Stomach smooth muscle (tissue), 2 donors: ENCODE measurements at regions not wholly inside any gene's neighbourhood (a gene's known extent, or its start where the extent isn't known, plus 50 kb on each side); places are given as distances from the start of the nearest gene placed in this dataset.
"Not testable (repeated sequence)": the region's sequence is repeated elsewhere in the genome, so short reads cannot be mapped to it uniquely, and the experiment has no call there.

Experiments
- H3K27ac ChIP-seq: one replicate; pipeline ENCODE4 v1.7.0; 2013; ENCODE audit warnings: mild to moderate bottlenecking, low read length, inconsistent platforms
- H3K27me3 ChIP-seq, 2 donors: one replicate each; pipeline ENCODE4 v1.7.0; 2013; ENCODE audit warnings: low read length in 2 of 2; ENCODE audit not compliant: insufficient read depth in 2 of 2, control insufficient read depth in 1 of 2
- H3K36me3 ChIP-seq, 2 donors: one replicate each; pipeline ENCODE4 v1.7.0; 2013; ENCODE audit warnings: low read length in 2 of 2; ENCODE audit not compliant: control insufficient read depth in 2 of 2, insufficient read depth in 2 of 2
- H3K4me1 ChIP-seq: one replicate; pipeline ENCODE4 v1.7.0; 2013; ENCODE audit warnings: low read length; ENCODE audit not compliant: control insufficient read depth, insufficient read depth
- H3K4me3 ChIP-seq, 2 donors: one replicate each; pipeline ENCODE4 v1.7.0; 2013; ENCODE audit warnings: low read length in 2 of 2
- H3K9ac ChIP-seq, 2 donors: one replicate each; pipeline ENCODE4 v1.7.0; 2013; ENCODE audit warnings: low read length in 2 of 2, mild to moderate bottlenecking in 1 of 2
- H3K9me3 ChIP-seq, 2 donors: one replicate each; pipeline ENCODE4 v1.7.0; 2013; ENCODE audit warnings: low read length in 2 of 2; ENCODE audit not compliant: control insufficient read depth in 2 of 2
- donor health status: healthy.
- donor health status: Pancreatic carcinoma.

DNA sequence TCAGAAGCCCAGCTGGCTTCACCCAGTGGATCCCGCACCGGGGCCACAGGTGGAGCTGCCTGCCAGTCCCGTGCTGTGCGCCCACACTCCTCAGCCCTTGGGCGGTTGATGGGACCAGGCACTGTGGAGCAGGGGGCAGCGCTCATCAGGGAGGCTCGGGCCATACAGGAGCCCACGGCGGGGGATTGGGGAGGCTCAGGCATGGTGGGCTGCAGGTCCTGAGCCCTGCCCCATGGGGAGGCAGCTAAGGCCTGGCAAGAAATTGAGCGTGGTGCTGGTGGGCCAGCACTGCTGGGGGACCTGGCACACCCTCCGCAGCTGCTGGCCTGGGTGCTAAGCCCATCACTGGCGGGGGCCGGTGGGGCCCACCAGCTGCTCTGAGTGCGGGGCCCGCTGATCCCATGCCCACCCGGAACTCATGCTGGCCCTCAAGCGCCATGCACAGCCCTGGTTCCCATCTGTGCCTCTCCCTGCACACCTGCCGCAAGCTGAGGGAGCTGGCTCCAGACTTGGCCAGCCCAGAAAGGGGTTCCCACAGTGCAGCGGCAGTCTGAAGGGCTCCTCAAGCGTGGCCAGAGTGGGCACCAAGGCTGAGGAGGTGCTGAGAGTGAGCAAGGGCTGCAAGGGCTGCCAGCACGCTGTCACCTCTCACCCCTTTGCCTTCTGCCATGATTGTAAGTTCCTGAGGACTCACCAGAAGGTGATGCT is 705.1 kb downstream of the STPG2 start:
- H3K4me1 ChIP-seq: not testable (repeated sequence)

DNA sequence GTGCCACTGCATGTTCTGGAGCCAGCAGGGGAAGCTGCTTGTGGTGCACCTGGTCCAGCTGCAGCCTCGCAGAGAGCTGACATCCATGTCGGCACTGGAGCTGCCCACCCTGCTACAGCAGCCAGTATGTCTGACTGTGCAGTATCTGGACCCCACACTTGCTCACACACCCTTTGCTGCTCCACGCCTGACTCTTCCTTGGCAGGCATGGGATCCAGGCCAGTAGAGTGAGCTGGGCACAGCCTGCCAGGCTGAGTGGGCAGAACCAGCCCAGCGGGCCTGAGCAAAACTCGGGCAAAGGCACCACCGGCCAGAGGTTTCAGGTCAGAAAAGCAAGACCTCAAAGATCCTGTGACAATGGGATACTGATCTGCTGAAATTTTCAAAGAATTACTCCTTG is 690.1 kb downstream of the STPG2 start:
- H3K27ac ChIP-seq: no peak overlapping the region
- H3K27me3 ChIP-seq: no peaks in the 10 kb centered on the region
- peaks cover 0 to 3% of the 10 kb centered on the region in 2 donors for H3K9me3 ChIP-seq
- no peak overlapping the region for H3K9ac ChIP-seq
- no peaks in the 10 kb centered on the region for H3K36me3 ChIP-seq
- H3K4me3 ChIP-seq: no peak overlapping the region
- no peaks in the 10 kb centered on the region for H3K4me1 ChIP-seq

More for the DNA sequence above, 705.1 kb downstream of the STPG2 start:
- not testable (repeated sequence) for H3K27ac ChIP-seq, H3K4me3 ChIP-seq, H3K9me3 ChIP-seq, H3K36me3 ChIP-seq, H3K9ac ChIP-seq, H3K27me3 ChIP-seq

DNA sequence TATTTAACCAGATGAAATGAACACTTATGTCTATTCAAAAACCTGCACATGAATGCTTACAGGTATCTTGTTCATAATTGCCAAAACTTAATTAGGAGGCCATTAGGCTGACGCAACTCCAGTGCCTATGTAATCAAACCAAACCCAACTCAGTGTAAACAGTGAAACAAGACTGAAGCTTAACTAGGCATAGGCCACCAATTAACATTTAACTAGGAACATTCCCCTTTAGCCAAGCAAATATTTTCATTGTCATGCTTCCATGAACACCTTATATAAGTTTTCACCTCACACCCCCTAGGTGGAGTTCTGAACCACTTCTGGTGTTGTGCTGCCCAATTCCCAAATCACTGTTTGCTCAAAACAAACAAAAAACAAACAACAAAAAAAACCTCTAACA is 686.0 kb downstream of the STPG2 start:
- no peak overlapping the region for H3K27ac ChIP-seq
- peaks cover 0 to 3% of the 10 kb centered on the region in 2 donors for H3K9me3 ChIP-seq
- H3K27me3 ChIP-seq: no peaks in the 10 kb centered on the region
- no peaks in the 10 kb centered on the region for H3K36me3 ChIP-seq
- H3K4me1 ChIP-seq: no peaks in the 10 kb centered on the region
- no peak overlapping the region for H3K9ac ChIP-seq
- H3K4me3 ChIP-seq: no peak overlapping the region

DNA sequence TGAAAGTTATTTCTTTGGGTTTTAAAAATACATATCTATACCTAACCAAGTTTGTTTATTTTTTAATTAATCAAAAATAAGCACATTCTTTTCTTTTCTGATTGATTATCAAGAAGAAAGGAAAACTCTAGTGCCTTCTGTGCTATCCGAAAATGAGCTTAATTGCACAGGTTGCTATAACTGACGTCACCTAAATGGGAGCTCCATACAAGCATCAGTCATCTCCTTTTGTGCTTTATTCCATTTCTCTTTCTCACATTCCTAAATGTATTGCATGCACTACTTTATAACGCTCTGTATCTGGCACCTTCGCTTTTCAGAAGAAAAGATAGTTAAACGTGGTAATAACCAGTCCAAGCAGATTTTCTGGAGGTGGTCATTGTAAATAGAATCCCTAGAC is 675.0 kb downstream of the STPG2 start:
- Histone ChIP-seq H3K27me3 (no peaks in the 10 kb centered on the region), H3K4me3 (no peak overlapping the region), H3K27ac (no peak overlapping the region), H3K9me3 (no peaks in the 10 kb centered on the region), H3K9ac (no peak overlapping the region), H3K36me3 (no peaks in the 10 kb centered on the region), H3K4me1 (no peaks in the 10 kb centered on the region)

DNA sequence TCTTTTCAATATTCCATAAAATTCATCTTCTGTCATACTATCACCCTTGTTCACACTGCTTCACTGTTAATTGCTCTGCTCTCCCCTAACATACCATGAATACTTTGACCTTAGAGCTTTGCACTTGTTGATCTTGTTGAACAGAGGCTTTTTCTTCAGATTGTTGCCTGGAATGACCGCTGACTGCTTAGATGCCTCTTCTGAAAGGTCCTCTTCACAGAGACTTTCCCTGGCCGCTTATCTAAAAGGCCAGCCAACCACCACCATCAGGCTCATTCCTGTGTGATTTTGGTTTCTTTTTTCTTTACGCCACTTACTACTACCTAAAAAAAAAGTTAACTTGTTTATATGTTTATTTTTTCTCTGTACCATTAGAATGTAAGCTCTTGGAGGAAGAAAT is 667.7 kb downstream of the STPG2 start:
- no peak overlapping the region for H3K27ac ChIP-seq
- H3K9ac ChIP-seq: no peak overlapping the region
- H3K36me3 ChIP-seq: no peaks in the 10 kb centered on the region
- H3K27me3 ChIP-seq: no peaks in the 10 kb centered on the region
- H3K4me1 ChIP-seq: no peaks in the 10 kb centered on the region
- H3K9me3 ChIP-seq: no peaks in the 10 kb centered on the region
- no peak overlapping the region for H3K4me3 ChIP-seq

DNA sequence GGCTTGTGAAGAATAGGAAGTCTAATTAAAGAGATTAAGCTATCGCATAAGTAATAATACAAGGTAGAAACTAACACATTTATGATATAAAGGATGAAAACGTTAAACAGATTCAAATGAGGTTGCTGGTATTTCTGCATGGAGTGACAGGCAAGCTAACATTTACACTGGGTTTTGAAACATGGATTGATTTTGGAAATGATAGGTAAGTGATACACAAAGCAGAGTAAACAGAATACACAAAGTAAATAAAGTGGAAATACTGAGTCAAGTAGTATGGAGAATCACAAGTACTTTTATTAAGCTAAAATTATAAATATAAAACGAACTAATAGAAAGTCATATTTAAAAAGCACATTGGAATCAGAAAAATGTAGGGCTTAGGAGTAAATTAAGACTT is 665.3 kb downstream of the STPG2 start:
- Histone ChIP-seq H3K4me3 (no peak overlapping the region), H3K9ac (no peak overlapping the region), H3K36me3 (no peaks in the 10 kb centered on the region), H3K9me3 (no peaks in the 10 kb centered on the region), H3K27ac (no peak overlapping the region), H3K27me3 (no peaks in the 10 kb centered on the region), H3K4me1 (no peaks in the 10 kb centered on the region)

DNA sequence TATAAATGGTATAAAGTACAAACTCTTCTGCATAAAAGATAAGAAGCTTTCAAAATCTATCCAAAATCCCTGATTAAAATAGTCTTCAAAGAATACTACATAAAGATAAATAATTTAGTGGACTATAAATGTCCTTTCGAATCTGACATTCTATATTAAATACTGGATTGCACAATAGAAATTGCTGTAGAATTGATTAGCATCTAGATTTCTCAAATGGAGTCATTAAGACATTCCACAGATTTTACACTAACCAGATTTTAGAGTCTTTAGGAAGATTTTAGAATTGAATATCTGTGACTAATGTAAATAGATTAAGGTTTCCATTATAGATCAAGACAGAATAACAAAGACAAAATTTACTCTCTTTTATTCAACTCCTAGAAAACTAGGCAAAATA is 663.9 kb downstream of the STPG2 start:
- Histone ChIP-seq H3K4me1 (no peaks in the 10 kb centered on the region), H3K36me3 (no peaks in the 10 kb centered on the region), H3K9me3 (no peaks in the 10 kb centered on the region), H3K27ac (no peak overlapping the region), H3K9ac (no peak overlapping the region), H3K27me3 (no peaks in the 10 kb centered on the region), H3K4me3 (no peak overlapping the region)

DNA sequence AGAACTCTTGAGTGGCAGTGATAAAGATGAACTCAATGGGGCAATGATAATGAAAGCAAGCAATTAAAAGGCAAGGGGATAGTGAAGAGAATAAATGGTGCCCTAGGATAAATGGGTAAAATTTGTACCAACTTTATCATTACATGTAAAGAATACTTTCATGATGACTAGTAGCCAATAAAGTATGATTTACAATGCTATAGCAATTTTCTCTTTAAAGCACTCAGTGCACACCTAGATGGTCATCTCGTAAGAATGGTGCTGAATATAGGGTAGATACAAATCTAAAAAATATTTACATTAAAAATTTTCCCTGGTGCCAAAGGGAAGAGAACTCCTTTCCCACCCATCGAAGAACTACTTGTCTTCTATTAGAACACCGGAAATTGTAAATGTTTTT is 651.4 kb downstream of the STPG2 start:
- Histone ChIP-seq H3K9me3 (no peaks in the 10 kb centered on the region), H3K4me1 (no peaks in the 10 kb centered on the region), H3K27ac (no peak overlapping the region), H3K9ac (no peak overlapping the region), H3K36me3 (no peaks in the 10 kb centered on the region), H3K4me3 (no peak overlapping the region), H3K27me3 (no peaks in the 10 kb centered on the region)

DNA sequence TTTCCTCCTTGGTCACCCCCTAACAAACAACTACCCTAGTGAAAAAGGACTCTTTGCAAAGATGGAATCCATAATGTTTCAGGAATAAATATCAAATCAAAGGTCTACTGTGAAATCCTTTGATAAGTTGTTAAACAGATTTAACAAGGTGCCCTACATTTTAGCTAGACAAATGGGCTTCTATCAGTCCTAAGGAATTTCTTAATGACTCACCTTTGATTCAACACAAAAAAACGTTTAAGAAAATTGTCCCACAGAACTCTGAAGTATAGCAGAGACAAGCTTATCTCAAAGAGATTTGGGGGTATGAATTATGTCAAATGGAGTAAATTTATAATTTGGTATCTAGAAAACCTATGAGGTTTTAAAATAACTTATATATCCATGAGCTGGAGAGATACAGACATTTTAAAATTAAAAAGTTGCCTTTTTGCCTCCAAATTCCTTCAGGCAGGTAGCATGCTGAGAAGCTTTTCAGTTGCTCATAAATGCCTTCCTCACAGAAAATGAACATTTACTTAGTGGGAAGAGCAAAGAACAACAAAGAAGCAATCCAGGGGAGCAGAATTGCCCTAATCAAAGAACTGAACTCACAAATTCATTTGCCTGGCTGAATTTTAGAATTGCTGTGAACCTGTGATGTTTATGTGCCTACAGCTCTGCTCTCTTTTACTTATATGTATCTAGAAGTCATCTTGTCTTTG is 649.3 kb downstream of the STPG2 start:
- Histone ChIP-seq H3K27ac (no peak overlapping the region), H3K27me3 (no peaks in the 10 kb centered on the region), H3K36me3 (no peaks in the 10 kb centered on the region), H3K9ac (no peak overlapping the region), H3K9me3 (no peaks in the 10 kb centered on the region), H3K4me1 (no peaks in the 10 kb centered on the region), H3K4me3 (no peak overlapping the region)

DNA sequence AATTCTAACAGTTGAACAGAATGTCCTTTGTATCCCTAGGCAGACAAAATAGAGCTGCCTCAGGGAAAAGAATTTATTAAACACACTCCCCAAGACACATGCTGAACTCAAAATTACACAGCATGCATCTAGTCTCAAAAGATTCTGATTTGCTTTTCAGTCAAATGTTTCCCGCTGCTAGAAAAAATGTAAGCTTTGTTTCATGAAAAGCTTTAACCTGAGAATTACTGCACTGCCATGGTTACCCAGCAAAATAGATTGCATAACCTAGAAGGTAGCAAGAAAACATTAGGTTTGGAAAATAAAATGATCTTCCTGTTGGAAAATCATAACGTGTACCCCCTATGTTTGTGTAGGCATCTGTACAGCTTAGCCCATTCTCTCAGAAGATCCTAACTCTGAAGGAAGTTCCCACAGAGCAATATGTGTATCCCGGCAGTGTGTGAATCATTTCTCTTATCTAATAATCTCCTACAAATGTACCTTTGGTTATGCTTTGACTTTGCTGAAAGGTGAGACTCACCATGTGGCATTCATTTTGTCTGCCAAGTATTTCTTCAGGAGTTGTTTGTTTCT is 646.9 kb downstream of the STPG2 start:
- H3K36me3 ChIP-seq: no peaks in the 10 kb centered on the region
- H3K9me3 ChIP-seq: no peaks in the 10 kb centered on the region
- H3K4me1 ChIP-seq: no peaks in the 10 kb centered on the region
- H3K4me3 ChIP-seq: no peak overlapping the region
- H3K9ac ChIP-seq: no peak overlapping the region
- no peak overlapping the region for H3K27ac ChIP-seq
- no peaks in the 10 kb centered on the region for H3K27me3 ChIP-seq

DNA sequence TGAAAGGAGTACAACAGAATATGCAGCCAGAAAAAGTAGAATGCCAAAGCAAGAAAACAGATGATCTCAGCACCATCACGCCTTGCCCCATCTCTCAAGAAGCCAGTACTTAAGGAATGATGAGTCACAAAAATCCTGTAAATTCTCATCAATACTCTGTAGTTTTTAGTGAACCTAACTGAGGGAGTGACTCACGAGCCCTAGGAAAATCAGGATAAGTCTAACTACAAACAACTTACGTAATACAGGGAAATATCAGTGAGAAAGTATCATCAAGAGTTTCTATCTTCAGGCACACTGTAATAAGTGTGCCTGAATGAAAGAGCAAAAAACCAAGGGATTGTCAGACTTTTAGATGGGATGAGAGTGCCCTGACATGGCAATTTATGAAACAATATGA is 644.4 kb downstream of the STPG2 start:
- Histone ChIP-seq H3K4me3 (no peak overlapping the region), H3K36me3 (no peaks in the 10 kb centered on the region), H3K4me1 (no peaks in the 10 kb centered on the region), H3K27ac (no peak overlapping the region), H3K9me3 (no peaks in the 10 kb centered on the region), H3K27me3 (no peaks in the 10 kb centered on the region), H3K9ac (no peak overlapping the region)
